Keratinocyte (primary cell): ENCODE measurements at regions not wholly inside any gene's neighbourhood (a gene's known extent, or its start where the extent isn't known, plus 50 kb on each side); places are given as distances from the start of the nearest gene placed in this dataset.

Source experiments
- DNase-seq: peaks from one replicate; pipeline ENCODE4 v3.0.0-alpha.2; 2011; ENCODE audit warnings: low read depth, missing footprints, low spot score
- FAIRE-seq: peaks from 2 replicates; lab custom pipeline; 2011; peaks lifted over from hg19 to GRCh38; lab: Jason Lieb, UNC
- H2AFZ ChIP-seq: 2 replicates; pipeline ENCODE4 v1.6.0; 2012; ENCODE audit warnings: low read length, control low read depth, inconsistent platforms; ENCODE audit not compliant: control insufficient read depth
- H3K27ac ChIP-seq: 2 replicates; pipeline ENCODE4 v1.5.1; 2011; ENCODE audit warnings: low read length; ENCODE audit not compliant: control insufficient read depth, insufficient read depth
- H3K27me3 ChIP-seq: 3 replicates; pipeline ENCODE4 v1.6.0; 2011; ENCODE audit warnings: low read length; ENCODE audit not compliant: control insufficient read depth, insufficient read depth; ENCODE audit errors: extremely low read depth
- H3K36me3 ChIP-seq, 2 experiments: 2 replicates in 1 of 2; 3 replicates in 1 of 2; pipeline ENCODE4 v1.5.1; 2011; ENCODE audit warnings: low read length in 2 of 2, mild to moderate bottlenecking in 1 of 2; ENCODE audit not compliant: control insufficient read depth in 2 of 2, insufficient read depth in 2 of 2; ENCODE audit errors: extremely low read depth in 1 of 2
- H3K4me1 ChIP-seq: 3 replicates; pipeline ENCODE4 v1.5.1; 2011; ENCODE audit warnings: low read length; ENCODE audit not compliant: control insufficient read depth, insufficient read depth; ENCODE audit errors: extremely low read depth
- H3K4me2 ChIP-seq: 3 replicates; pipeline ENCODE4 v1.6.0; 2011; ENCODE audit warnings: low read depth, low read length; ENCODE audit not compliant: control insufficient read depth, insufficient read depth; ENCODE audit errors: extremely low read depth
- H3K4me3 ChIP-seq, 3 experiments: fragments of 200-600 bp in 1 of 3; sonication (generic) in 1 of 3; 2 replicates in 2 of 3; 3 replicates in 1 of 3; pipeline ENCODE4 v1.5.1; 2011 to 2016; ENCODE audit warnings: low read length in 3 of 3, mild to moderate bottlenecking in 3 of 3, control low read depth in 2 of 3, inconsistent platforms in 1 of 3, low read depth in 1 of 3, mixed read lengths in 1 of 3, mixed run types in 1 of 3, moderate library complexity in 1 of 3; ENCODE audit not compliant: control insufficient read depth in 2 of 3, insufficient read depth in 2 of 3; ENCODE audit errors: extremely low read depth in 1 of 3
- H3K79me2 ChIP-seq: 2 replicates; pipeline ENCODE4 v1.6.0; 2012; ENCODE audit warnings: low read length; ENCODE audit not compliant: control insufficient read depth, insufficient read depth
- H3K9ac ChIP-seq: 3 replicates; pipeline ENCODE4 v1.6.0; 2011; ENCODE audit warnings: low read length; ENCODE audit not compliant: control insufficient read depth, insufficient read depth; ENCODE audit errors: extremely low read depth
- H3K9me1 ChIP-seq: 3 replicates; pipeline ENCODE4 v1.6.0; 2011; ENCODE audit warnings: low read length; ENCODE audit not compliant: control insufficient read depth, insufficient read depth; ENCODE audit errors: extremely low read depth
- H3K9me3 ChIP-seq: 2 replicates; pipeline ENCODE4 v1.5.1; 2012; ENCODE audit warnings: low read depth, low read length; ENCODE audit not compliant: control insufficient read depth
- H4K20me1 ChIP-seq: 3 replicates; pipeline ENCODE4 v1.6.0; 2011; ENCODE audit warnings: low read length; ENCODE audit not compliant: control insufficient read depth, insufficient read depth; ENCODE audit errors: extremely low read depth
- EZH2 ChIP-seq: IDR thresholded peaks from one replicate; pipeline ENCODE4 v1.6.1; 2012; ENCODE audit warnings: inconsistent platforms, mild to moderate bottlenecking, low read length, moderate library complexity
- dilution Hi-C: fragments of 300-500 bp; cut with MboI; formaldehyde crosslinking; loops from one replicate; pipeline ENCODE4 v1.7.0; 2020; ENCODE audit warnings: low sequenced_read_pairs; ENCODE audit not compliant: extremely low pct_ligation_motif_present
- TF ChIP-seq, protein P1 (sequence below), 3 experiments: IDR thresholded peaks in 1 of 3; conservative IDR thresholded peaks in 1 of 3; optimal IDR thresholded peaks in 1 of 3; 2 replicates in 2 of 3; 3 replicates in 1 of 3; pipeline versions ENCODE3 to v1.5.1; 2011; ENCODE audit warnings: low read length in 3 of 3, mild to moderate bottlenecking in 3 of 3, moderate library complexity in 2 of 3, control low read depth in 1 of 3, inconsistent platforms in 1 of 3; ENCODE audit not compliant: insufficient read depth in 2 of 3; ENCODE audit errors: extremely low read depth in 1 of 3

- peaks cover 8% of the 10 kb centered on the region for H3K4me1 ChIP-seq
- TF ChIP-seq, protein P1, sequence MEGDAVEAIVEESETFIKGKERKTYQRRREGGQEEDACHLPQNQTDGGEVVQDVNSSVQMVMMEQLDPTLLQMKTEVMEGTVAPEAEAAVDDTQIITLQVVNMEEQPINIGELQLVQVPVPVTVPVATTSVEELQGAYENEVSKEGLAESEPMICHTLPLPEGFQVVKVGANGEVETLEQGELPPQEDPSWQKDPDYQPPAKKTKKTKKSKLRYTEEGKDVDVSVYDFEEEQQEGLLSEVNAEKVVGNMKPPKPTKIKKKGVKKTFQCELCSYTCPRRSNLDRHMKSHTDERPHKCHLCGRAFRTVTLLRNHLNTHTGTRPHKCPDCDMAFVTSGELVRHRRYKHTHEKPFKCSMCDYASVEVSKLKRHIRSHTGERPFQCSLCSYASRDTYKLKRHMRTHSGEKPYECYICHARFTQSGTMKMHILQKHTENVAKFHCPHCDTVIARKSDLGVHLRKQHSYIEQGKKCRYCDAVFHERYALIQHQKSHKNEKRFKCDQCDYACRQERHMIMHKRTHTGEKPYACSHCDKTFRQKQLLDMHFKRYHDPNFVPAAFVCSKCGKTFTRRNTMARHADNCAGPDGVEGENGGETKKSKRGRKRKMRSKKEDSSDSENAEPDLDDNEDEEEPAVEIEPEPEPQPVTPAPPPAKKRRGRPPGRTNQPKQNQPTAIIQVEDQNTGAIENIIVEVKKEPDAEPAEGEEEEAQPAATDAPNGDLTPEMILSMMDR (optimal IDR thresholded peaks at IDR 0.05 in 1 of 3, IDR thresholded peaks at IDR 0.05 in 1 of 3, conservative IDR thresholded peaks at IDR 0.05 in 1 of 3; ENCODE audit: extremely low read depth in 1 of 3, insufficient read depth in 2 of 3, low read length in 3 of 3): no peak
- no peak for TF ChIP-seq EZH2
- no peak overlapping the region for H3K27ac ChIP-seq
- no peak overlapping the region for H3K9ac ChIP-seq
- dilution Hi-C loops: no loop called here
- H3K4me2 ChIP-seq: no peak overlapping the region
- no peaks in the 10 kb centered on the region for H4K20me1 ChIP-seq
- no peaks in the 10 kb centered on the region for H3K9me3 ChIP-seq
- peaks cover 3% of the 10 kb centered on the region for H3K9me1 ChIP-seq
- H2AFZ ChIP-seq: no peak overlapping the region
- DNase-seq: no peak
- H3K36me3 ChIP-seq: no peaks in the 10 kb centered on the region
- H3K4me3 ChIP-seq: no peak overlapping the region
- H3K27me3 ChIP-seq: peaks cover 4% of the 10 kb centered on the region
- no peak for FAIRE-seq
- no peaks in the 10 kb centered on the region for H3K79me2 ChIP-seq
These were observed 62.2 kb upstream of the ECHDC3 start for GRCh38 chr10:11679946-11680345.

DNA sequence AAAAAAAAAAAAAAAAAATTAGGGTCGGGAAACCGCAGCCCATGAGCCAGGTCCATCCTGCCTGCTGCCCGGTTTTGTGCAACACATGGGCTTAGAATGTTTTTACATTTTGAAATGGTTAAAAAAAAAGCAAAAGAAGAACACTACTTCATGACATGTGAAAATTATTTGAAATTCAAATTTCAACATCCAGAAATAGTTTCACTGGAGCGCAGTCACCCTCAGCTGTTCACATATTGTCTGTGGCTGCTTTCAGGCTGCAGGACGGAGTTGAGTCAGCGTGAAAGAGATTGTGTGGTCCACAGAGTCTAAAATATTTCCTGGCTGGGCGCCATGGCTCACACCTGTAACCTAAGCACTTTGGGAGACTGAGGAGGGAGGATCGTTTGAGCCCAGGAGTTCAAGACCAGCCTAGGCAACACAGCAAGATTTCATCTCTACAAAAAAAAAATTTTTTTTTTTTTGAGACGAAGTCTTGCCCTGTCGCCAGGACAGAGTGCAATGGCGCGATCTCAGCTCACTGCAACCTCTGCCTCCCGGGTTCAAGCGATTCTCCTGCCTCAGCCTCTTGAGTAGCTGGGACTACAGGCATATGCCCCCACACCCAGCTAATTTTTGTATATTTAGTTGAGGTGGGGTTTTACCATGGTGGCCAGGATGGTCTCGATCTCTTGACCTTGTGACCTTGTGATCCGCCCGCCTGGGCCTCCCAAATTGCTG is 63.9 kb upstream of the ECHDC3 start:
- DNase-seq: no peak
- TF ChIP-seq, protein P1 (optimal IDR thresholded peaks at IDR 0.05 in 1 of 3, IDR thresholded peaks at IDR 0.05 in 1 of 3, conservative IDR thresholded peaks at IDR 0.05 in 1 of 3; ENCODE audit: extremely low read depth in 1 of 3, insufficient read depth in 2 of 3, low read length in 3 of 3): no peak
- TF ChIP-seq EZH2: no peak
- Histone ChIP-seq H3K9me3 (no peaks in the 10 kb centered on the region), H3K27me3 (peaks cover 4% of the 10 kb centered on the region), H3K9me1 (no peaks in the 10 kb centered on the region), H4K20me1 (no peaks in the 10 kb centered on the region), H3K4me1 (no peaks in the 10 kb centered on the region), H3K9ac (no peak overlapping the region), H3K36me3 (no peaks in the 10 kb centered on the region), H3K27ac (no peak overlapping the region), H3K4me2 (no peak overlapping the region), H3K4me3 (no peak overlapping the region), H3K79me2 (no peaks in the 10 kb centered on the region), H2AFZ (no peak overlapping the region)
- dilution Hi-C loops: no loop called here
- FAIRE-seq: no peak
